ENCODE measurements at regions not wholly inside any gene's neighbourhood (a gene's known extent, or its start where the extent isn't known, plus 50 kb on each side); places are given as distances from the start of the nearest gene placed in this dataset.
"Not testable (repeated sequence)": the region's sequence is repeated elsewhere in the genome, so short reads cannot be mapped to it uniquely, and the experiment has no call there.

GRCh38 chr3:140752499-140752898, 74.6 kb downstream of the TRIM42 start:
- DNase-seq (ENCODE audit: low spot score), result no peak

DNA sequence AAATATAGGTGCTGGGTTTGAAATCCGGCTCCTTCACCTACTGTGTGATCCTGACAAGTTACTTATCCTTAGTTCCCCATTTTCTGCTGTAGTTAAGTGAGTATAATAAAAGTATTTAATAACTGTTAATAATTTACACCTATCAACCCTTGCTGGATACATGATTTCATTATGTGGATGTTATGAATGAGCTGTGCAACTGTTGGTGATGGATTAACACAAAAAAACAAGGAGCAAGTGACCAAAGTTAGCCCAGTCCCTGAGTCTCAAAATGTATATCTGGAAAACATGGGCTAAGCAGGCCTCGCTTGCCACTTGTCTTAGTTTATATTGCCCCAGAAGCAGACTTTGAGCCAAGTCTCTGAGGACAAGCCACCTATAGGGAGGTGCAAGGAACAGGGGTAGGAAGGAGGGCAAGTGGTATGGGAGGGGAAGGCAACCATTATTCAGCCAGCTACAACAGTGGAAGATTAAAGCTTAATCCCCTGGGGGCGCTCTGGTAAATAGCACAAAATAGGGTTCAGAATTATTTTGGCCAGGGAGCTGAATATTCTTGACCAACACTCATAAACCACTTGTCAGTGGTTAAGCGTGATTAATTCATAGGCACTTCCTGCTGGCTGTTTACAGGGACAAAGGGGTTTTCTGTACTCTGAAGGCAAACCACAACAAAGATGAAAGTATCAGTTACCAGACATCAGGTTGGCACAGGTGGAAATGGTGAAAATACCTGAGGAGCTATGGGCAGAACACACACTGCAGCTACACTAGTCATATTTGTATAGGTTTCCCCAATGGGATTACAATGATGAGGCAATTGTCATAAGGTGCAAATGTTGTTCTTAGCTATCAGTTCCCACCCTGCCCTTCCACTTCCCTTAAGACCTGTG, 76.2 kb downstream of the TRIM42 start:
- no peak for DNase-seq (ENCODE audit: low spot score)

- no peak for DNase-seq (ENCODE audit: low spot score)
Observed at GRCh38 chr3:140754936-140755335, 77.1 kb downstream of the TRIM42 start.

- DNase-seq (ENCODE audit: low spot score), result no peak
Observed at GRCh38 chr3:140756240-140757016, 78.6 kb downstream of the TRIM42 start.

GRCh38 chr3:140758791-140759444, 81.1 kb downstream of the TRIM42 start:
- no peak for DNase-seq (ENCODE audit: low spot score)

- no peak for DNase-seq (ENCODE audit: low spot score)
Observed at GRCh38 chr3:140760324-140761075, 82.6 kb downstream of the TRIM42 start.

- no peak for DNase-seq (ENCODE audit: low spot score)
Observed at GRCh38 chr3:140761076-140761639, 83.3 kb downstream of the TRIM42 start.

GRCh38 chr3:140762746-140763145, 84.9 kb downstream of the TRIM42 start:
- DNase-seq (ENCODE audit: low spot score), result no peak

GRCh38 chr3:140763532-140763931, 85.7 kb downstream of the TRIM42 start:
- DNase-seq (ENCODE audit: low spot score), result no peak

GRCh38 chr3:140765246-140765645, 87.4 kb downstream of the TRIM42 start:
- DNase-seq (ENCODE audit: low spot score), result no peak

DNA sequence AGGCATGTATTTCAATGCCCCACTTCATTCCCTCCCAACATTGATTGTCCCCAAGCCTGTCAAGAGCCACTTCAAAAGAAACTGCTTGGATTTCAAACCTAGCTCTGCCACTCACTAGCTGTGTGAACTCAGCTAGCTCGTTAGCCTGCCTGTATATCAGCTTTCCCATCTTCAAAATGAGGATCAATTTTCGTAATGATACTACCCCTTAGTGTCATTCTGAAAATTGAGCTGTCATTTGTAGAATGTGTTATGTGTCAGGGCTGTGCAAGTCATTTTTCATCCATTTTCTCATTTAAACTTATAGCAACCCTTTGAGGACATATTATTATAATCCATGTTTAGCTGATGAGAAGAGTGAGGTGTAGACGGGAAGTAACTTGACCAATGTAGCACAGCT, 88.6 kb downstream of the TRIM42 start:
- DNase-seq (ENCODE audit: low spot score), result no peak

- no peak for DNase-seq (ENCODE audit: low spot score)
Observed at GRCh38 chr3:140767566-140767965, 89.7 kb downstream of the TRIM42 start.

GRCh38 chr3:140768941-140769340, 91.1 kb downstream of the TRIM42 start:
- no peak for DNase-seq (ENCODE audit: low spot score)

DNA sequence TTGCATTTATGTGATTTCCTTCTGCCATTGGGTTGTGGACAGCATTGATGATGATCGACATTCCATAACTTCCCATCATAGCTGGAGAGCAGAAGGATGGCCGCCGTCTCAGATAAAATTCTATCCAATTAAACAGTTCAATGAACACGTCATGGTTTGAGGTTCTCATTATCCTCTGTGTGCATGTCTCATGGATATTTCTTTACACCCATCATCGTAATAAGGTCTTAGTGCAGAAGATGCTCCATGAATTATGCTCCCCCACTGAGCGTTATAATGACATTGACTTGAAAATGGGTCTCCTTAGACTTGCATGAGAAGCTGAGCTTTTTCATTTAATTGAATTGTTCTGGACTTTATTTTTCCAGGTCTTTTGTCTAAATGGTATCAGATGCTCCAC, 92.1 kb downstream of the TRIM42 start:
- no peak for DNase-seq (ENCODE audit: low spot score)

- DNase-seq (ENCODE audit: low spot score), result no peak
Observed at GRCh38 chr3:140770977-140771667, 93.3 kb downstream of the TRIM42 start.

- no peak for DNase-seq (ENCODE audit: low spot score)
Observed at GRCh38 chr3:140777631-140778233, 99.9 kb downstream of the TRIM42 start.

GRCh38 chr3:140791368-140791767, 113.5 kb downstream of the TRIM42 start:
- no peak for DNase-seq (ENCODE audit: low spot score)

GRCh38 chr3:140794507-140794906, 116.6 kb downstream of the TRIM42 start:
- DNase-seq (ENCODE audit: low spot score), result no peak

- DNase-seq (ENCODE audit: low spot score), result not testable (repeated sequence)
Observed at GRCh38 chr3:140802898-140803297, 125.0 kb downstream of the TRIM42 start.

GRCh38 chr3:140809316-140809715, 131.5 kb downstream of the TRIM42 start:
- DNase-seq (ENCODE audit: low spot score), result no peak

Measured in D341Med (cell line).